ENCODE measurements at regions not wholly inside any gene's neighbourhood (a gene's known extent, or its start where the extent isn't known, plus 50 kb on each side); places are given as distances from the start of the nearest gene placed in this dataset.

DNA sequence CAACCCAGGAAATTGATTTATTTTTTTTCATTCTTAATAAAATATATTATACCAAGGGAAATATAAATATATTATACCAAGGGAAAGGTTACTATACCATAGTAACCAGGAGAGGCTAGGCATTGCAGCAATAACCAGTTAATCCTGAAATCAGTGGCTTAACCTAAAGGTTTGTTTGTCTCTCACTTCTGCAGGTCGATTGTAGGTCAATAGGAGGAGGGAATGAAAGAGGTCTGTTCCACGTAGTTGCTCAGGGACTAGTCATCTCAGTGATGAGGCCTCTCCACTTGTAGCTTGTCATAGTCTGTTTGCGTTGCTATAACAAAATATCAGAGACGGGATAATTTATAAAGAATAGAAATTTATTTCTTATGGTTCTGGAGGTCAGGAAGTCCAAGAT is 168.0 kb downstream of the GJA1 start:
- Histone ChIP-seq H3K27me3 (ENCODE audit: control insufficient read depth, insufficient read depth, low read length) (no peaks in the 10 kb centered on the region), H3K4me3 (ENCODE audit: low read depth, low read length) (no peak overlapping the region), H3K36me3 (ENCODE audit: control insufficient read depth, insufficient read depth, low read length) (no peaks in the 10 kb centered on the region), H3K27ac (ENCODE audit: low read depth, low read length) (no peak overlapping the region), H3K4me1 (ENCODE audit: control insufficient read depth, insufficient read depth, low read length) (no peaks in the 10 kb centered on the region), H3K9me3 (ENCODE audit: control insufficient read depth, insufficient read depth, low read length) (no peaks in the 10 kb centered on the region)
- 54% methylated on average over 3 of the region's 4 CpGs for WGBS (ENCODE audit: insufficient coverage)
- DNase-seq (ENCODE audit: low read depth in 4 of 6, low spot score in 6 of 6), result no peak

DNA sequence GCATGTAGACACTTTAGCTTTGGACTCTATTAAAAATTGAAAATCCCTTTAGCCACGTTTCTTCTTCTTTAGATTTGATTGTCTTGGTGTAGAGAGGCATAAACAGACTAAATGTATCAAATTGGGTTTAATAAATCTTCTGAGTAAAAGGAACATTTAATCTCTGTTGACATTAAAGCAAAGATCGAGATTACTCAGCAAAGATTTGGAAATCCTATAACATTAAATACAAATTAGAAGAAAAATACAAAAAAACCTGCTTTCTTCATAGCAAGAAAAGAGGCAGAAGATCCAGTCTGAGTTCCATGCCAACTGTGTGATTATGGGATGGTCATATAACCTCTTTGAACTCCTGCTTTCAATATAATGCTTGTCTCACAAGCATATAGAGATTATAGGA is 172.3 kb downstream of the GJA1 start:
- no peak overlapping the region for H3K4me3 ChIP-seq (ENCODE audit: low read depth, low read length)
- H3K4me1 ChIP-seq (ENCODE audit: control insufficient read depth, insufficient read depth, low read length), result no peaks in the 10 kb centered on the region

DNA sequence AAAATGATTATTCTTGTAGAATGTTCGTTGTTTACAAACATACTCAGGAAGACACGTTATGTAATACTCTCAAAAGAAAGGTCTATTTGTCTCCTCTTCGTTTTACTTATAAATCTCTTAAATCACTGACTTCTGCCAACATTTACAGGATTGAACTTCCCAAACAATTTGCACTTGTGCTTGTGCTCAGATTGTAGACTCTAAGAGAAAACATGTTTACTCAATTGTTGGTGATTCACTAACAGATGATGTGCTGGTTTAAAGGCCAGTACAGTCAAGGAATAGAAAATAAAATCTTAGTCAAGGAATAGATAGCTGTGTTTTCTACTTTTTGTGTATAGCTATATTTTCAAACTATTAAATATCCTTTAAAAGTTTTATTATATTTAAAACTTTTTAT is 172.8 kb downstream of the GJA1 start:
- Histone ChIP-seq H3K27ac (ENCODE audit: low read depth, low read length) (no peak overlapping the region), H3K4me1 (ENCODE audit: control insufficient read depth, insufficient read depth, low read length) (no peaks in the 10 kb centered on the region), H3K4me3 (ENCODE audit: low read depth, low read length) (no peak overlapping the region), H3K36me3 (ENCODE audit: control insufficient read depth, insufficient read depth, low read length) (no peaks in the 10 kb centered on the region), H3K9me3 (ENCODE audit: control insufficient read depth, insufficient read depth, low read length) (no peaks in the 10 kb centered on the region), H3K27me3 (ENCODE audit: control insufficient read depth, insufficient read depth, low read length) (no peaks in the 10 kb centered on the region)
- WGBS (ENCODE audit: insufficient coverage), result no CpG with 5 or more reads among the region's 3 CpGs
- DNase-seq (ENCODE audit: low read depth in 4 of 6, low spot score in 6 of 6), result no peak

More for the DNA sequence above, 172.3 kb downstream of the GJA1 start:
- Histone ChIP-seq H3K36me3 (ENCODE audit: control insufficient read depth, insufficient read depth, low read length) (no peaks in the 10 kb centered on the region), H3K27ac (ENCODE audit: low read depth, low read length) (no peak overlapping the region), H3K27me3 (ENCODE audit: control insufficient read depth, insufficient read depth, low read length) (no peaks in the 10 kb centered on the region), H3K9me3 (ENCODE audit: control insufficient read depth, insufficient read depth, low read length) (no peaks in the 10 kb centered on the region)
- no peak for DNase-seq (ENCODE audit: low read depth in 4 of 6, low spot score in 6 of 6)
- whole genome bisulfite sequencing (ENCODE audit: insufficient coverage), result no CpG with 5 or more reads among the region's 2 CpGs

DNA sequence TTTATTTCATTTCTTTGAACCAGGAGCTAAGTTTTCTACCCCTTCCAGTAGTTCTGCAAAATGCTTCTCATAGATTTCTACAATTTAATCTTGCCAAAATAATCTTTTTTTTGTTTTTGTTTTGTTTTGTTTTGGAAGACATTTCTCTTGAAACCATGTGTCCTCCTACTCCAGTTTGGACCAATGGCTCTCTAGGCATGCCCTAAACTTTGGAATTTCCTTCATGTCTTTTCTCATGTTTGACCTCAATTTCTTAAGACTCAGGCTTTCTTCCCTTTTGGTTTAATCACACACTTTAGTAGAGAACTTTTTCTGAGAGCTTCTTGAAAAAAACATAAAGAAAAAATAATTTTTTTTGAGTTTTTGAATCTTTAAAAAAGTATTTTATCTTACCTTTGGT is 173.8 kb downstream of the GJA1 start:
- no peaks in the 10 kb centered on the region for H3K9me3 ChIP-seq (ENCODE audit: control insufficient read depth, insufficient read depth, low read length)
- no peaks in the 10 kb centered on the region for H3K27me3 ChIP-seq (ENCODE audit: control insufficient read depth, insufficient read depth, low read length)
- H3K27ac ChIP-seq (ENCODE audit: low read depth, low read length), result no peak overlapping the region
- no peak for DNase-seq (ENCODE audit: low read depth in 4 of 6, low spot score in 6 of 6)
- H3K4me3 ChIP-seq (ENCODE audit: low read depth, low read length), result no peak overlapping the region
- no peaks in the 10 kb centered on the region for H3K4me1 ChIP-seq (ENCODE audit: control insufficient read depth, insufficient read depth, low read length)
- H3K36me3 ChIP-seq (ENCODE audit: control insufficient read depth, insufficient read depth, low read length), result no peaks in the 10 kb centered on the region

DNA sequence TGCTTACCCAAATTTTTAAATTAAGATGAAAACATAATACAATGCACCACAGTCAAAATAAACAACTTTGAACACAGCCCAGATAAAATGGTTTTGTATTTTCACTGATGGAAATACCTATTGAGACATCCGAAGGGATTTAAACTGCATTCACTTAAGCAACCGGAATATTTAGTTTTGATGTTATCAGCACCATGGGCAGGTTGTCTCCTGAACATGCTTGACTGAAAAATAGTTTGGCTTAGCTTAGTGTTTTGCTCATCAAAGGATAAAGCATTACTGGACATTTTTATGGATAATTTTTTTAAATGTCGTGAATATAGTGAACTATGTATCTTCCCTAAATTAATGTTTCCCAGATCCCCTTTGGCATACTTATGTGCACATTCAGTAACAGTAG is 177.5 kb downstream of the GJA1 start:
- H3K36me3 ChIP-seq (ENCODE audit: control insufficient read depth, insufficient read depth, low read length), result no peaks in the 10 kb centered on the region
- H3K4me1 ChIP-seq (ENCODE audit: control insufficient read depth, insufficient read depth, low read length), result no peaks in the 10 kb centered on the region
- no peak overlapping the region for H3K27ac ChIP-seq (ENCODE audit: low read depth, low read length)
- H3K4me3 ChIP-seq (ENCODE audit: low read depth, low read length), result no peak overlapping the region
- no CpG with 5 or more reads among the region's 3 CpGs for WGBS (ENCODE audit: insufficient coverage)
- no peaks in the 10 kb centered on the region for H3K9me3 ChIP-seq (ENCODE audit: control insufficient read depth, insufficient read depth, low read length)
- DNase-seq (ENCODE audit: low read depth in 4 of 6, low spot score in 6 of 6), result no peak
- no peaks in the 10 kb centered on the region for H3K27me3 ChIP-seq (ENCODE audit: control insufficient read depth, insufficient read depth, low read length)

DNA sequence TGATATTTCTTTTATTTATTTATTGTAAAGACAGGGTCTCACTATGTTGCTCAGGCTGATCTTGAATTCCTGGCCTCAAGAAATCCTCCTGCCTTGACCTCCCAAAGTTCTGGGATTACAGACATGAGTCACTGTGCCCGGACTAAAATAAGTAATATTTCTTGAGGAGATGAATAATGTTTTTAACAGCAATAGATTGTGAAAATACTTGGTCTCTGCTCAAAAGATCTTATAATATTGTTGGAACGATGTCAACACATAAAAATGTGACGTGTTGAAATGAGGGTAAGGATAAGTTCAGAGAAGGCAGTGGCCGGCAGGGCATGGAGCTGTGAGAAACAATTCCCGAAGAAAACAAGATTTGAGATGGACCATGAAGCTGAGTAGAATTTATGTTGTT is 178.7 kb downstream of the GJA1 start:
- 100% methylated on average over 5 of the region's 5 CpGs for WGBS (ENCODE audit: insufficient coverage)
- Histone ChIP-seq H3K4me1 (ENCODE audit: control insufficient read depth, insufficient read depth, low read length) (no peaks in the 10 kb centered on the region), H3K27me3 (ENCODE audit: control insufficient read depth, insufficient read depth, low read length) (no peaks in the 10 kb centered on the region), H3K27ac (ENCODE audit: low read depth, low read length) (no peak overlapping the region), H3K36me3 (ENCODE audit: control insufficient read depth, insufficient read depth, low read length) (no peaks in the 10 kb centered on the region), H3K9me3 (ENCODE audit: control insufficient read depth, insufficient read depth, low read length) (no peaks in the 10 kb centered on the region), H3K4me3 (ENCODE audit: low read depth, low read length) (no peak overlapping the region)
- no peak for DNase-seq (ENCODE audit: low read depth in 4 of 6, low spot score in 6 of 6)

DNA sequence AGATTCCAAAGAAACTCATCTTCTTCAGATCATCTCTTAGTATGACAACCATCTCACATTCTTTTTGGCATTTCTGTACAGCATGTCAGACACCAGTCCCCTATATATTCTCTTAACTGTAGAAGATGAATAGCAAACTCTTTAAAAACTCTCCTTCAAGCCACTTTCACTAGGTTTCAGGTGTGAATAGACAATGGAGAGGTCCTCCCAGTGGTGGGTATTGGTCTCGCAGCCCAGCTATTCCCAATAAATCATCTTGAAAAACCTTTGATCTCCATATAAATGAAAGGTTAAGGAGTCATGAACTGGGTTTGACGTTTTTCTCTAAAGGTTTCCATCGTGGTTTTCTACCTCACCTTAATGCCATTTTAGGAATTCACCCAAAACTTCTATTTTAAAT is 180.0 kb downstream of the GJA1 start:
- Histone ChIP-seq H3K4me3 (ENCODE audit: low read depth, low read length) (no peak overlapping the region), H3K36me3 (ENCODE audit: control insufficient read depth, insufficient read depth, low read length) (no peaks in the 10 kb centered on the region), H3K9me3 (ENCODE audit: control insufficient read depth, insufficient read depth, low read length) (no peaks in the 10 kb centered on the region), H3K27me3 (ENCODE audit: control insufficient read depth, insufficient read depth, low read length) (no peaks in the 10 kb centered on the region), H3K27ac (ENCODE audit: low read depth, low read length) (no peak overlapping the region), H3K4me1 (ENCODE audit: control insufficient read depth, insufficient read depth, low read length) (no peaks in the 10 kb centered on the region)
- no CpG with 5 or more reads among the region's 3 CpGs for WGBS (ENCODE audit: insufficient coverage)
- DNase-seq (ENCODE audit: low read depth in 4 of 6, low spot score in 6 of 6), result no peak

DNA sequence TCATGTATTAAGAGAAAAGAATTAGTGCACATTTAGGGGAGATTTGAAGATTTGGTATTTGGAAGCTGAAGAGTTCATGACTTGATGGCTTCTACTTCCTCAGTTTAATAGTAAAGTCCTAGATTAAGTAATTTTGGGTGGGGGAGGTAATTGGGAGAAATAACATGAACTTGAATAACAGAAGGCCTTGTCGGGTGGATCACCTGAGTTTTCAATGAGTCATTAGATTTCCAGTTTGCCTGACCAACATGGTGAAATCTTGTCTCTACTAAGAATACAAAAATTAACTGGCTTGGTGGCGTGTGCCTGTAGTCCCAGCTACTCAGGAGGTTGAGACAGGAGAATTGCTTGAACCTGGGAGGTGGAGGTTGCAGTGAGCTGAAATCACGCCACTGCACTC is 181.0 kb downstream of the GJA1 start:
- no peaks in the 10 kb centered on the region for H3K27me3 ChIP-seq (ENCODE audit: control insufficient read depth, insufficient read depth, low read length)
- H3K4me3 ChIP-seq (ENCODE audit: low read depth, low read length), result no peak overlapping the region
- H3K27ac ChIP-seq (ENCODE audit: low read depth, low read length), result no peak overlapping the region
- H3K9me3 ChIP-seq (ENCODE audit: control insufficient read depth, insufficient read depth, low read length), result no peaks in the 10 kb centered on the region
- H3K4me1 ChIP-seq (ENCODE audit: control insufficient read depth, insufficient read depth, low read length), result no peaks in the 10 kb centered on the region
- DNase-seq (ENCODE audit: low read depth in 4 of 6, low spot score in 6 of 6), result no peak
- WGBS (ENCODE audit: insufficient coverage), result 87% methylated on average over 3 of the region's 3 CpGs
- H3K36me3 ChIP-seq (ENCODE audit: control insufficient read depth, insufficient read depth, low read length), result no peaks in the 10 kb centered on the region

DNA sequence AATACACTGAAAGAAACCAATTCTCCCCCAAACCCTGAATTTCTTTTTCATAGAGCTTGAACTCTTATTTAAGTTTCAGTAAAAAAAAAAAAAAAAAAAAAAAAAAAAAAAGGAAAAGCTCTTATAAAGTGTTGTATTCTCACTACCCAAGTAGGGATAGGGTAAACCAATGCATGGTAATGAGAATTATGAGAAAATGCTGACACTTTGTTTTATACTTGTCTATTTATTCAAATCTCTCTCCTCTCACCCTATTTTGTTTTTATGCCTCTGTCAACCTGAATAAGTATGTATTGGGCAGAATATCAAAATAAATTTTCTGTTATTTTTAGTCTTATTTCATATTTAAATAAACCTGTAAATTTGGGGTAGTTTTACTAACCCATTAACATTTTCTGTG is 181.9 kb downstream of the GJA1 start:
- no peak for DNase-seq (ENCODE audit: low read depth in 4 of 6, low spot score in 6 of 6)
- H3K9me3 ChIP-seq (ENCODE audit: control insufficient read depth, insufficient read depth, low read length), result no peaks in the 10 kb centered on the region
- no peaks in the 10 kb centered on the region for H3K4me1 ChIP-seq (ENCODE audit: control insufficient read depth, insufficient read depth, low read length)
- no peak overlapping the region for H3K4me3 ChIP-seq (ENCODE audit: low read depth, low read length)
- no peak overlapping the region for H3K27ac ChIP-seq (ENCODE audit: low read depth, low read length)
- H3K36me3 ChIP-seq (ENCODE audit: control insufficient read depth, insufficient read depth, low read length), result no peaks in the 10 kb centered on the region
- no peaks in the 10 kb centered on the region for H3K27me3 ChIP-seq (ENCODE audit: control insufficient read depth, insufficient read depth, low read length)

DNA sequence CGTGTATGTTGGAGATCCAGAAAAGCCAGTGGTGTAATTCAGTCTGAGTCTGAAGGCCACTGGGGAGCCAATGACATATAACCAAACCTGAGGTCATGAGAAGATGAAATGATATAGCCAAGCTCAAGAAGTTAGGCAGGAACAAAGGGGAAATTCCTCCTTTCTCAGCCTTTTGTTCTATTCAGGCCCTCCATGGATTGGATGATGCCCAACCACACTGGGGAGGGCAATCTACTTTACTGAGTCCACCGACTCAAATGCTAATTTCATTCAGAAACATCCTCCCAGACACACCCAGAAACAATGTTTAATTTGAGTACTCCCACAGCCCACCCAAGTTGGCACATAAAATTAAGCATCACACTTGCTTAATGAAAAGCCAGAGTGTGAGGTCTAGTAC is 183.6 kb downstream of the GJA1 start:
- H3K36me3 ChIP-seq (ENCODE audit: control insufficient read depth, insufficient read depth, low read length), result no peaks in the 10 kb centered on the region
- WGBS (ENCODE audit: insufficient coverage), result 100% methylated on average over 1 of the region's 2 CpGs
- H3K27ac ChIP-seq (ENCODE audit: low read depth, low read length), result no peak overlapping the region
- no peaks in the 10 kb centered on the region for H3K4me1 ChIP-seq (ENCODE audit: control insufficient read depth, insufficient read depth, low read length)
- no peaks in the 10 kb centered on the region for H3K9me3 ChIP-seq (ENCODE audit: control insufficient read depth, insufficient read depth, low read length)
- H3K4me3 ChIP-seq (ENCODE audit: low read depth, low read length), result no peak overlapping the region
- no peaks in the 10 kb centered on the region for H3K27me3 ChIP-seq (ENCODE audit: control insufficient read depth, insufficient read depth, low read length)
- DNase-seq (ENCODE audit: low read depth in 4 of 6, low spot score in 6 of 6), result peak in 2 of 6 donors; percentile 6 to 10

All from spinal cord (tissue), 9 donors.